ENCODE measurements at regions not wholly inside any gene's neighbourhood (a gene's known extent, or its start where the extent isn't known, plus 50 kb on each side); places are given as distances from the start of the nearest gene placed in this dataset.

DNA sequence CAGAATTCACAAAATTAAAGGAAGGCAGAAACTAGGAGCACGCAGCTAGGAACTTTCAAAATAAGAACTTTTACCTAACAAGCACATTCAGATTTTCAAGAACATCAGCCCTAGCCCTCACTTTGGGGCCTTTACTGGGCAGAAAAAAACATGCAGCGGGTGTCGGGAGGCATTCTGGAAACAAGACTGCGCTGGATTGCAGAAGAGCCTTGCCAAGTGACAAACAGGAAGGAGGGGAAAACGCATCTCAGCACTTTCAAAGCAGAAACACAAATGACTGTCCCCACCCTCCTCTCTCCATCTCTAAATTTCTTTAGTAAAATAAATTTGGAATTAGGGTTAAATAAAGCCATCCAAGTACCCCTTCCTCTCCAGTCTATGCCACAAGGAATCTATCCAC, 74.6 kb upstream of the RREB1 start:
- TF ChIP-seq, protein P1, sequence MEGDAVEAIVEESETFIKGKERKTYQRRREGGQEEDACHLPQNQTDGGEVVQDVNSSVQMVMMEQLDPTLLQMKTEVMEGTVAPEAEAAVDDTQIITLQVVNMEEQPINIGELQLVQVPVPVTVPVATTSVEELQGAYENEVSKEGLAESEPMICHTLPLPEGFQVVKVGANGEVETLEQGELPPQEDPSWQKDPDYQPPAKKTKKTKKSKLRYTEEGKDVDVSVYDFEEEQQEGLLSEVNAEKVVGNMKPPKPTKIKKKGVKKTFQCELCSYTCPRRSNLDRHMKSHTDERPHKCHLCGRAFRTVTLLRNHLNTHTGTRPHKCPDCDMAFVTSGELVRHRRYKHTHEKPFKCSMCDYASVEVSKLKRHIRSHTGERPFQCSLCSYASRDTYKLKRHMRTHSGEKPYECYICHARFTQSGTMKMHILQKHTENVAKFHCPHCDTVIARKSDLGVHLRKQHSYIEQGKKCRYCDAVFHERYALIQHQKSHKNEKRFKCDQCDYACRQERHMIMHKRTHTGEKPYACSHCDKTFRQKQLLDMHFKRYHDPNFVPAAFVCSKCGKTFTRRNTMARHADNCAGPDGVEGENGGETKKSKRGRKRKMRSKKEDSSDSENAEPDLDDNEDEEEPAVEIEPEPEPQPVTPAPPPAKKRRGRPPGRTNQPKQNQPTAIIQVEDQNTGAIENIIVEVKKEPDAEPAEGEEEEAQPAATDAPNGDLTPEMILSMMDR (conservative IDR thresholded peaks at IDR 0.05; ENCODE audit: low read depth, low read length) = no peak
- no peak for TF ChIP-seq EZH2 (IDR thresholded peaks at IDR 0.05; ENCODE audit: borderline replicate concordance, low read depth, low read length, poor library complexity, severe bottlenecking)
- intact Hi-C loops (cut with micrococcal nuclease; ENCODE audit: unreplicated experiment) = no loop called here
- H3K27ac ChIP-seq (ENCODE audit: low read depth, low read length, poor library complexity, severe bottlenecking) = no peak overlapping the region
- no peak for DNase-seq (ENCODE audit: low spot score)
- H3K36me3 ChIP-seq (ENCODE audit: insufficient read depth, low read length, poor library complexity, severe bottlenecking) = no peaks in the 10 kb centered on the region
- H3K4me1 ChIP-seq (ENCODE audit: insufficient read depth, low read length, poor library complexity, severe bottlenecking) = peaks cover 5% of the 10 kb centered on the region
- POLR2A ChIA-PET (ENCODE audit: low non-redundant PET) = no interaction called here
- no peaks in the 10 kb centered on the region for H3K9me3 ChIP-seq (ENCODE audit: low read depth, low read length, poor library complexity, severe bottlenecking)
- CTCF ChIA-PET = no interaction called here
- no peak overlapping the region for H3K4me3 ChIP-seq (ENCODE audit: low read depth, low read length, poor library complexity, severe bottlenecking)
- BruUV-seq (replicated peaks) = no TSS peak
- H3K27me3 ChIP-seq (replicated peaks; ENCODE audit: insufficient read depth, low read depth, low read length, poor library complexity) = no peaks in the 10 kb centered on the region

DNA sequence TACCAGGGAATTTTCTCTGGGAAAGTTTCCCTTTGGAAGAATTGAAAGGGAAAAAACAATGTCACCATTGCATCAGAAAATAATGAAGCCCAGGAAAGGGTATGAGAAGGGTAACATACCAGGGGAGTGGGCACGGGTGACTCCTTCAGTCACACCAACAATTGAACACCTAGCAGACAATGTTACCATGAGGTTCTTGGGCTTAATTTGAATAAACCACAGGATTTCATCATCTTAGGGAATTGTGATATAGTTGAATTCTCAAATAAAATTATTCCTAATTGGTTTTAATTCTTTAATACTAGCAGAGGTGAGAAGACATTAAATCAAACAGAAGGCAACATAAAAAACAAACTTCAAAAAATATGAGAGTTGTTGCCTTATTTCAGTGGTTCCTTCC, 73.7 kb upstream of the RREB1 start:
- ChIA-PET CTCF (interaction anchor here (0.5 kb wide), 1 partner anchor 309 kb away, joined by 5 read pairs; no protein-coding TSS in a partner anchor), POLR2A (ENCODE audit: low non-redundant PET) (no interaction called here)
- Histone ChIP-seq H3K27me3 (replicated peaks; ENCODE audit: insufficient read depth, low read depth, low read length, poor library complexity) (no peaks in the 10 kb centered on the region), H3K36me3 (ENCODE audit: insufficient read depth, low read length, poor library complexity, severe bottlenecking) (no peaks in the 10 kb centered on the region), H3K4me1 (ENCODE audit: insufficient read depth, low read length, poor library complexity, severe bottlenecking) (peaks cover 5% of the 10 kb centered on the region), H3K9me3 (ENCODE audit: low read depth, low read length, poor library complexity, severe bottlenecking) (no peaks in the 10 kb centered on the region), H3K4me3 (ENCODE audit: low read depth, low read length, poor library complexity, severe bottlenecking) (no peak overlapping the region), H3K27ac (ENCODE audit: low read depth, low read length, poor library complexity, severe bottlenecking) (no peak overlapping the region)
- intact Hi-C loops (cut with micrococcal nuclease; ENCODE audit: unreplicated experiment) = no loop called here
- BruUV-seq (replicated peaks) = no TSS peak
- no peak for DNase-seq (ENCODE audit: low spot score)
- TF ChIP-seq, protein P1 (conservative IDR thresholded peaks at IDR 0.05; ENCODE audit: low read depth, low read length) = no peak
- TF ChIP-seq EZH2 (IDR thresholded peaks at IDR 0.05; ENCODE audit: borderline replicate concordance, low read depth, low read length, poor library complexity, severe bottlenecking) = no peak

DNA sequence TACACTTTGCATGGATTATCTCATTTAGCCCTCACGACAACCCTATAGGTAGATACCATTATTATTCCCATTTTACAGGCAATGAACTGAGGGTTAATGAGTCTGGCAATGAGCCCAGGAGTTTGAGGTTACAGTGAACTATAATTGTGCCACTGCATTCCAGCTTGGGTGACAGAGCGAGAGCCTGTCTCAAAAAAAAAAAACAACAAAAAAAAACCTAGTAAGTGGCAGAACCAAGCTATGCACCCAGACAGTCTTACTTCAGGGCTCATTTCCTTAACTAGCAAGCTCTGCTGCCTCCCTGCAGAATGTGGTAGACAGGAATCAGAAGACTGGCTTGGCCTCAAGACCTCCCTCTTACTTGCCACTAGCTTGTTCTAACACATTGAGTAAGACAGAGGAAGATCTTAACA, 71.9 kb upstream of the RREB1 start:
- no peak overlapping the region for H3K27ac ChIP-seq (ENCODE audit: low read depth, low read length, poor library complexity, severe bottlenecking)
- no peaks in the 10 kb centered on the region for H3K27me3 ChIP-seq (replicated peaks; ENCODE audit: insufficient read depth, low read depth, low read length, poor library complexity)
- no peak for TF ChIP-seq EZH2 (IDR thresholded peaks at IDR 0.05; ENCODE audit: borderline replicate concordance, low read depth, low read length, poor library complexity, severe bottlenecking)
- TF ChIP-seq, protein P1 (conservative IDR thresholded peaks at IDR 0.05; ENCODE audit: low read depth, low read length) = no peak
- POLR2A ChIA-PET (ENCODE audit: low non-redundant PET) = no interaction called here
- no peak for DNase-seq (ENCODE audit: low spot score)
- no TSS peak for BruUV-seq (replicated peaks)
- no peaks in the 10 kb centered on the region for H3K36me3 ChIP-seq (ENCODE audit: insufficient read depth, low read length, poor library complexity, severe bottlenecking)
- H3K4me1 ChIP-seq (ENCODE audit: insufficient read depth, low read length, poor library complexity, severe bottlenecking) = peaks cover 5% of the 10 kb centered on the region
- CTCF ChIA-PET = interaction anchor here (0.6 to 0.7 kb wide), 2 partner anchors 203 to 339 kb away, joined by 3 read pairs; no protein-coding TSS in a partner anchor
- H3K9me3 ChIP-seq (ENCODE audit: low read depth, low read length, poor library complexity, severe bottlenecking) = no peaks in the 10 kb centered on the region
- H3K4me3 ChIP-seq (ENCODE audit: low read depth, low read length, poor library complexity, severe bottlenecking) = no peak overlapping the region
- intact Hi-C loops (cut with micrococcal nuclease; ENCODE audit: unreplicated experiment) = no loop called here
